ENCODE measurements at regions not wholly inside any gene's neighbourhood (a gene's known extent, or its start where the extent isn't known, plus 50 kb on each side); places are given as distances from the start of the nearest gene placed in this dataset.

DNA sequence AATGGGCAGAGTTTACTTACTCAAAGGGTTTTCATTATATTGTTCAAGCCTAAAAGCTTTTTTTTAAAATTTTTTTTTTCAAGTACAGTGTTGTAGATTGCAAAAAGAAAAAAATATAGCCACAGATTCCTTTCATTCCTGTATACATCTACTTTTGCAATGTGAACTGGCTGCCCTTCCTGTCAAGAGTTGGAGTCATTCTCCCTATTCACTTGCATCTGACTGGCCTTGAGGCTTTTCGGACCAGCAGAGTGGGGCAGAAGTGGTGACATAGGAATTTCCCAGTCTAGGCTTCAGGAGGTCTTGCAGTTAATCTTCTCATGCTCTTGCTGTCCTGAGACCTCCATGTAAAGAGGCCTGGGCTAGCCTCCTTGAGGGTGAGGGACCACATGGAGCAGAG lies 218.3 kb upstream of the CFAP20DC start:
- 56 to 58% (median 57%) methylated on average over 1 of the region's 1 CpG for WGBS, 3 donors
- no peaks in the 10 kb centered on the region for H3K9me3 ChIP-seq
- intact Hi-C loops (cut with DNase I) = no loop called here
- no peak overlapping the region for H3K27ac ChIP-seq
- H3K4me1 ChIP-seq (ENCODE audit: insufficient read depth) = no peaks in the 10 kb centered on the region
- no peak overlapping the region for H3K4me3 ChIP-seq
- DNase-seq = no peak
- TF ChIP-seq CTCF (IDR thresholded peaks at IDR 0.05) (no peak), POLR2A (IDR thresholded peaks at IDR 0.05) (no peak), EP300 (IDR thresholded peaks at IDR 0.05) (no peak)
- H3K36me3 ChIP-seq = no peaks in the 10 kb centered on the region
- no peaks in the 10 kb centered on the region for H3K27me3 ChIP-seq

DNA sequence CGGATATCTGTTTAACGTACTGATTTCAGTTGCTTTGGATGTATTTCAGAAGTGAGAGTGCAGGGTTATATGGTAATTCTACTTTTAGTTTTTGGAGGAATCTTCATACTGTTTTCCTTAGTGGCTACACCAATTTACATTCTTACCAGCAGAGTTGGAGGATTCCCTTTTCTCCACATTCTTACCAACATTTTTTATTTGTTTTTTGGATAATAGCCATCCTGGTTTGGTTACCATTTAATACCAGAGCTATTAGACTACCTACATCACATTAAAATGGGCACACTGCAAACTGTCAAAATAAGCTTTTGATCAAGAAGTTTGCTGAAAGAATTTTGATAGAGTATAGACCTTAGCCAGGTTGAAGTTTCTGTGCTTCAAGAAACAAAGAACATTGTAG lies 217.2 kb upstream of the CFAP20DC start:
- TF ChIP-seq CTCF (IDR thresholded peaks at IDR 0.05) = no peak
- no peak for TF ChIP-seq POLR2A (IDR thresholded peaks at IDR 0.05)
- TF ChIP-seq EP300 (IDR thresholded peaks at IDR 0.05) = no peak
- WGBS, 3 donors = 87 to 94% (median 90%) methylated on average over 2 of the region's 2 CpGs
- no peak for DNase-seq

DNA sequence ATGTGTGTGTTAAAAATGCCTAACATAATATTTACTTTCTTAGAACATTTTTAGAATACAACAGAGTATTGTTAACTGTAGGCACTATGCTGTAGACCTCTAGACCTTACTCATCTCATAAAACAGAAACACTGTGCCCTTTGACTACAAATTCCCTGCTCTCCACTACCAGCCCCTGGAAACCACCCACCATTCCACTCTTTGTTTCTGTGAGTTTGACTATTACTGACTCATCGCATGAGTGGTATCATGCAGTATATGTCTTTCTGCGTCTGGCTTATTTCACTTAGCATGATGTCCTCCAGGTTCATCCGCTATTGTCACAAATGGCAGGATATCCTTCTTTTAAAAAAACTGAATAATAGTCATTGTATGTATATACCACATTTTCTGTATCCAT lies 216.7 kb upstream of the CFAP20DC start:
- Histone ChIP-seq H3K4me3 (no peak overlapping the region), H3K36me3 (no peaks in the 10 kb centered on the region), H3K4me1 (ENCODE audit: insufficient read depth) (no peaks in the 10 kb centered on the region), H3K27me3 (no peaks in the 10 kb centered on the region), H3K9me3 (no peaks in the 10 kb centered on the region), H3K27ac (no peak overlapping the region)
- no peak for DNase-seq
- TF ChIP-seq EP300 (IDR thresholded peaks at IDR 0.05) = no peak
- no peak for TF ChIP-seq POLR2A (IDR thresholded peaks at IDR 0.05)
- no peak for TF ChIP-seq CTCF (IDR thresholded peaks at IDR 0.05)
- intact Hi-C loops (cut with DNase I) = no loop called here
- 94 to 99% (median 95%) methylated on average over 3 of the region's 3 CpGs for WGBS, 3 donors

More for the DNA sequence above, 217.2 kb upstream of the CFAP20DC start:
- no peaks in the 10 kb centered on the region for H3K4me1 ChIP-seq (ENCODE audit: insufficient read depth)
- no peaks in the 10 kb centered on the region for H3K27me3 ChIP-seq
- H3K4me3 ChIP-seq = no peak overlapping the region
- H3K9me3 ChIP-seq = no peaks in the 10 kb centered on the region
- intact Hi-C loops (cut with DNase I) = no loop called here
- H3K36me3 ChIP-seq = no peaks in the 10 kb centered on the region
- H3K27ac ChIP-seq = no peak overlapping the region

DNA sequence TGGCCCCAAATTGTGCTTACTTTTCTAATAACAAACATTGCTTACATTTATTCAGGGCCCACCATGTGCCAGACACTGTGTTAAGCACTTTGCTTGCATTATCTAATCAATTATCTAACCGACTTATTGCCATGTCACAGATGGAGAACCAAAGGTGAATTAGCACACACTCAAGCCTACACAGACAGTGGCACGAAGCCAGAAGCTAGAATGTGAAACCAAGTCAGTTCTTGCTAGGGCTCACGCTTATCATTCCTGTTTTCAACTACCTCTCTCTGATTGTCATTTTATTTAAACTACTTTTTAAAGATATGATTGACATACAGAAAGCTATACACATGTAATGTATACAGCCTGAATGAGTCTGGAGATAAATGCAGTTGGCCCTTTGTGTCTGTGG lies 215.7 kb upstream of the CFAP20DC start:
- Histone ChIP-seq H3K4me1 (ENCODE audit: insufficient read depth) (no peaks in the 10 kb centered on the region), H3K36me3 (no peaks in the 10 kb centered on the region), H3K4me3 (no peak overlapping the region), H3K27me3 (no peaks in the 10 kb centered on the region), H3K9me3 (no peaks in the 10 kb centered on the region), H3K27ac (no peak overlapping the region)
- 87 to 93% (median 90%) methylated on average over 3 of the region's 3 CpGs for WGBS, 3 donors
- TF ChIP-seq POLR2A (IDR thresholded peaks at IDR 0.05) (no peak), CTCF (IDR thresholded peaks at IDR 0.05) (no peak), EP300 (IDR thresholded peaks at IDR 0.05) (no peak)
- intact Hi-C loops (cut with DNase I) = no loop called here
- DNase-seq = no peak

DNA sequence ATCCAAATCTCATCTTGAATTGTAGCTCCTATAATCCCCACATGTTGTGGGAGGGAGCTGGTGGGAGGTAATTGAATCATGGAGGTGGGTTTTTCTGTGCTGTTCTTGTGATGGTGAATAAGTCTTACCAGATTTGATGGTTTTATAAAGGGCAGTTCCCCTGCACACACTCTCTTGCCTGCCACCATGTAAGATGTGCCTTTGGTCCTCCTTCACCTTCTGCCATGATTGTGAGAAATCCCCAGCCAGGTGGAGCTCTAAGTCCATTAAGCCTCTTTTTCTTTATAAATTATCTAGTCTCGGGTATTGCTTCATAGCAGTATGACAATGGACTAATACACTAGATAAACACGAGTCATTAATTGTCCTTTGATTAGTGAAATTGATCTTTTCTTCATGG lies 214.5 kb upstream of the CFAP20DC start:
- intact Hi-C loops (cut with DNase I) = no loop called here
- Histone ChIP-seq H3K27ac (no peak overlapping the region), H3K36me3 (no peaks in the 10 kb centered on the region), H3K4me3 (no peak overlapping the region), H3K9me3 (no peaks in the 10 kb centered on the region), H3K27me3 (no peaks in the 10 kb centered on the region), H3K4me1 (ENCODE audit: insufficient read depth) (no peaks in the 10 kb centered on the region)
- DNase-seq = no peak
- WGBS, 3 donors = 89 to 96% (median 94%) methylated on average over 2 of the region's 2 CpGs
- TF ChIP-seq CTCF (IDR thresholded peaks at IDR 0.05) (no peak), POLR2A (IDR thresholded peaks at IDR 0.05) (no peak), EP300 (IDR thresholded peaks at IDR 0.05) (no peak)
